Activated CD4-positive, alpha-beta memory T cell treated with anti-CD3 and anti-CD28 coated beads for 36 hours (primary cell): ENCODE measurements at regions not wholly inside any gene's neighbourhood (a gene's known extent, or its start where the extent isn't known, plus 50 kb on each side); places are given as distances from the start of the nearest gene placed in this dataset.
"Not testable (repeated sequence)": the region's sequence is repeated elsewhere in the genome, so short reads cannot be mapped to it uniquely, and the experiment has no call there.

Experiments used
- CTCF ChIA-PET: fragments of 350-600 bp; sonication (Branson Sonifier 250); formaldehyde crosslinking; loops from one replicate; lab custom pipeline; 2021; ENCODE audit warnings: antibody characterized with exemption, inconsistent platforms; lab: Charles Lee
- POLR2A ChIA-PET: fragments of 350-600 bp; sonication (Branson Sonifier 250); formaldehyde crosslinking; loops from one replicate; lab custom pipeline; 2021; ENCODE audit warnings: antibody characterized with exemption; lab: Charles Lee
- DNase-seq: peaks from one replicate; pipeline ENCODE4 v3.0.0-alpha.2; 2020
- H3K27ac Mint-ChIP-seq: one replicate; pipeline ENCODE4 v1.8.0; 2021; ENCODE audit warnings: mixed read lengths
- H3K27me3 Mint-ChIP-seq: one replicate; pipeline ENCODE4 v1.8.0; 2021; ENCODE audit warnings: mixed read lengths
- H3K36me3 Mint-ChIP-seq: one replicate; pipeline ENCODE4 v1.8.0; 2021; ENCODE audit warnings: mixed read lengths
- H3K4me1 Mint-ChIP-seq: one replicate; pipeline ENCODE4 v1.8.0; 2021; ENCODE audit warnings: low read depth, mixed read lengths
- H3K4me3 Mint-ChIP-seq: one replicate; pipeline ENCODE4 v1.8.0; 2021; ENCODE audit warnings: mild to moderate bottlenecking, mixed read lengths
- H3K9me3 Mint-ChIP-seq: one replicate; pipeline ENCODE4 v1.8.0; 2021; ENCODE audit warnings: mixed read lengths
- intact Hi-C: fragments of 100-400 bp; cut with micrococcal nuclease; formaldehyde crosslinking; loops from one replicate; pipeline ENCODE4 v1.15.1; 2023

GRCh38 chr7:56493196-56493595 lies 377.0 kb upstream of the NUPR2 start:
- Mint-ChIP-seq H3K27ac (no peak overlapping the region), H3K27me3 (no peaks in the 10 kb centered on the region), H3K4me1 (no peaks in the 10 kb centered on the region), H3K36me3 (peaks cover 3% of the 10 kb centered on the region), H3K4me3 (no peak overlapping the region), H3K9me3 (peaks cover 33% of the 10 kb centered on the region)
- ChIA-PET CTCF (no interaction called here), POLR2A (no interaction called here)
- no peak for DNase-seq
- intact Hi-C loops = no loop called here

DNA sequence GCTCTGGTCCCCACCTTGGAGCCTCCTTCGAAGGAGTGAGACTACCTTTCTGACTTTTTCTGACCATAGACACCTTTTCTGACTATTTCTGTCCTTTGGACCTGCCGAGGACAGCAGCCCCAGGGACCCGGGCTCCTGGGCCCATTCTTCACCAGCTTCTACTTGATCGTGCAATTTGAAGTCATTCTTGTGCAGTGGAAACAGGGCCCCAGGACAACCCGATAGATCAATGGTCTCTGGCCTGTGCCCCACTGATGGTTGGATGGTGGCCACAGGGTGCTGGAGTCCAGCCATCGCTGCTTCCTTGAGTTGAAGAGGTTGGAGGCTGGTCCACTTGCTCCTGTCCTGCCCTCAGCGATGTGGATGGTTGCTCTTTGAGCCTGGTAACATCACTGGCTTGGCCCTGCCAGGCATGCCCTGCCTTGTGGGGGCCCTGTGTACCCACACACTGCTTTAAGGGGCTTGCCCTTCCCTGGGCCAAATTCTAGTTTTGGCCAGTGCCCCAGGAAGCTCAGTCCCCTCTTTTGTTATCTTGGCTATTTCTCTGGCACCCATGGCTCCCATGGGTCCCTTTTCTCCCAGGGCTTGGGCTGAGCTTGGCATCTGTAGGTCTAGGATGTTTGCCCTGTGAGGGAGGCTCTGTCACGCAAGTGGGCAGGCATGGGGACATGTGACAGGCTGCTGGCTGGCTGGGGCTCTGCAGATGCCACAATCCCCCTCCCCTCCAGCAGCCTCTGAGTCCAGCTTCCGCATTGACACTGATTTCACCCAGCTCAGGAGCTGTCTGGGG lies 375.6 kb upstream of the NUPR2 start:
- CTCF ChIA-PET = no interaction called here
- Mint-ChIP-seq H3K9me3 (peaks cover 33% of the 10 kb centered on the region), H3K36me3 (peaks cover 3% of the 10 kb centered on the region), H3K27ac (no peak overlapping the region), H3K4me1 (no peaks in the 10 kb centered on the region), H3K4me3 (no peak overlapping the region), H3K27me3 (no peaks in the 10 kb centered on the region)
- POLR2A ChIA-PET = no interaction called here
- intact Hi-C loops = no loop called here
- DNase-seq = no peak

- no peak for DNase-seq
- CTCF ChIA-PET = no interaction called here
- H3K27ac Mint-ChIP-seq = no peak overlapping the region
- H3K9me3 Mint-ChIP-seq = peaks cover 73% of the 10 kb centered on the region
- intact Hi-C loops = no loop called here
- no peaks in the 10 kb centered on the region for H3K4me1 Mint-ChIP-seq
- POLR2A ChIA-PET = no interaction called here
- H3K4me3 Mint-ChIP-seq = no peak overlapping the region
- H3K36me3 Mint-ChIP-seq = peaks cover 5% of the 10 kb centered on the region
- no peaks in the 10 kb centered on the region for H3K27me3 Mint-ChIP-seq
Measured at GRCh38 chr7:56483861-56484550, 367.8 kb upstream of the NUPR2 start.

- ChIA-PET POLR2A (no interaction called here), CTCF (no interaction called here)
- H3K9me3 Mint-ChIP-seq = peaks cover 77% of the 10 kb centered on the region
- H3K27me3 Mint-ChIP-seq = no peaks in the 10 kb centered on the region
- H3K4me3 Mint-ChIP-seq = no peak overlapping the region
- DNase-seq = no peak
- no peak overlapping the region for H3K27ac Mint-ChIP-seq
- peaks cover 8% of the 10 kb centered on the region for H3K36me3 Mint-ChIP-seq
- no peaks in the 10 kb centered on the region for H3K4me1 Mint-ChIP-seq
- intact Hi-C loops = no loop called here
Measured at GRCh38 chr7:56483153-56483552, 366.9 kb upstream of the NUPR2 start.

GRCh38 chr7:56479748-56480147 lies 363.5 kb upstream of the NUPR2 start:
- H3K27ac Mint-ChIP-seq = no peak overlapping the region
- ChIA-PET POLR2A (no interaction called here), CTCF (no interaction called here)
- intact Hi-C loops = no loop called here
- no peaks in the 10 kb centered on the region for H3K4me1 Mint-ChIP-seq
- no peak overlapping the region for H3K4me3 Mint-ChIP-seq
- peaks cover 8% of the 10 kb centered on the region for H3K36me3 Mint-ChIP-seq
- no peaks in the 10 kb centered on the region for H3K27me3 Mint-ChIP-seq
- H3K9me3 Mint-ChIP-seq = peaks cover 87% of the 10 kb centered on the region
- DNase-seq = no peak

DNA sequence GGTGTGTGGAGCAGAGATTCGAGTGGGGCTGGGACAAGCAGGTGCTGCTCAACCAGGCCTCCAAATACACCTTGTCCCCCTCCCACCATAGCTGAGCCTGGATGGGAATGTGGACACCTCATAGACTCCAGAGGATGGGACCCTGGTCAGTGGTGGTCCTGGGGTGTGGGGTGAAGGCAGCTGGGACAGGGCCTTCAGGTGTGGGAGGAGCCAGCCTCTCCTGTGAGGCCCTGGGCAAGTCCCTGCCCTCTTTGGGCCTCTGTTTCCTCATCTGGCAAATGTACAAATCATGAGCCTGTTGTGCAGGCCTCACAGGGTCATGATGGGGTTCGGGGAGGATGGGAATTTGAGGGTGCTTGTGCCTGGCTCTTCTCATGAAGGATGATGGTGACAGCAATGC lies 362.9 kb upstream of the NUPR2 start:
- H3K4me3 Mint-ChIP-seq = no peak overlapping the region
- POLR2A ChIA-PET = no interaction called here
- H3K27ac Mint-ChIP-seq = no peak overlapping the region
- no peak for DNase-seq
- H3K27me3 Mint-ChIP-seq = no peaks in the 10 kb centered on the region
- H3K36me3 Mint-ChIP-seq = peaks cover 8% of the 10 kb centered on the region
- CTCF ChIA-PET = no interaction called here
- H3K4me1 Mint-ChIP-seq = no peaks in the 10 kb centered on the region
- intact Hi-C loops = no loop called here
- H3K9me3 Mint-ChIP-seq = peaks cover 85% of the 10 kb centered on the region

DNA sequence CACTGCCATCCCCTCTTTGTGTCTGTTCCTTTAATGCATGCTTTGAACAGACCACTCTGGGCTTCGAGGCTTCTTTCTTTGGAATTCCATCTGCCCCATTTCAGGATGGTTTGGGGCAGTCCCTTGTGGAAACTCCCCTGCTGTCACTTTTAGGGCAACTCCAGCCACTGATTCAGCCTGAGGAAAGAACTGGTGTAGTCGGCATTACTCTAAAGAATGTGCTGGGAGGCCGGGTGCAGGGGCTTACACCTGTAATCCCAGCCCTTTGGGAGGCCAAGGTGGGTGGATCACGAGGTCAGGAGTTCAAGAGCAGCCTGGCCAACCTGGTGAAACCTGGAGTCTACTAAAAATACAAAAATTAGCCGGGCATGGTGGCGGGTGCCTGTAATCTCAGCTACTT lies 358.1 kb upstream of the NUPR2 start:
- peaks cover 78% of the 10 kb centered on the region for H3K9me3 Mint-ChIP-seq

DNA sequence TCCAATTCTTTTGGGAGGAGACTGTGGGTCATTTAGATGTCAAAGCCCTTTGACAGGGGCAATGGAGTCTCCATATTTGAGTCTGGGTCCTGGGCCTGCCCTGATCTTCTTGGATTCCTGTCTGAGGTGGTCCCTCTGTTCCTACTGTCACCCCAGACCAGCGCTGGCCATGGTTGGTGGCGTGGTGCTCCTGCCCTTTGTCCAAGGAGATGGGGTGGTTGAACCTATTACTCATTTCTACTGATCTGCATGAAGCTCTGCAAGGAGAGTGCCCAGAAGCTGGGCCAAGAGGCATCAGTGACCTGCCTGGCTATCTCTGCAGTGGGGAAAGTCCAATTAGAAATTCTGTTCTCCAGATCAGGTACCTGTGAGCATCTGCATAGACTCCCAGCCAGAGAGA lies 355.6 kb upstream of the NUPR2 start:
- H3K36me3 Mint-ChIP-seq = peaks cover 7% of the 10 kb centered on the region
- H3K27ac Mint-ChIP-seq = no peak overlapping the region
- POLR2A ChIA-PET = no interaction called here
- intact Hi-C loops = no loop called here
- no peaks in the 10 kb centered on the region for H3K4me1 Mint-ChIP-seq
- no peak for DNase-seq
- CTCF ChIA-PET = no interaction called here
- H3K27me3 Mint-ChIP-seq = no peaks in the 10 kb centered on the region
- H3K9me3 Mint-ChIP-seq = peaks cover 74% of the 10 kb centered on the region
- no peak overlapping the region for H3K4me3 Mint-ChIP-seq

More for the DNA sequence above, 358.1 kb upstream of the NUPR2 start:
- DNase-seq = no peak
- POLR2A ChIA-PET = no interaction called here
- Mint-ChIP-seq H3K27me3 (no peaks in the 10 kb centered on the region), H3K27ac (no peak overlapping the region), H3K4me1 (no peaks in the 10 kb centered on the region), H3K4me3 (no peak overlapping the region), H3K36me3 (peaks cover 7% of the 10 kb centered on the region)
- intact Hi-C loops = no loop called here
- CTCF ChIA-PET = no interaction called here

DNA sequence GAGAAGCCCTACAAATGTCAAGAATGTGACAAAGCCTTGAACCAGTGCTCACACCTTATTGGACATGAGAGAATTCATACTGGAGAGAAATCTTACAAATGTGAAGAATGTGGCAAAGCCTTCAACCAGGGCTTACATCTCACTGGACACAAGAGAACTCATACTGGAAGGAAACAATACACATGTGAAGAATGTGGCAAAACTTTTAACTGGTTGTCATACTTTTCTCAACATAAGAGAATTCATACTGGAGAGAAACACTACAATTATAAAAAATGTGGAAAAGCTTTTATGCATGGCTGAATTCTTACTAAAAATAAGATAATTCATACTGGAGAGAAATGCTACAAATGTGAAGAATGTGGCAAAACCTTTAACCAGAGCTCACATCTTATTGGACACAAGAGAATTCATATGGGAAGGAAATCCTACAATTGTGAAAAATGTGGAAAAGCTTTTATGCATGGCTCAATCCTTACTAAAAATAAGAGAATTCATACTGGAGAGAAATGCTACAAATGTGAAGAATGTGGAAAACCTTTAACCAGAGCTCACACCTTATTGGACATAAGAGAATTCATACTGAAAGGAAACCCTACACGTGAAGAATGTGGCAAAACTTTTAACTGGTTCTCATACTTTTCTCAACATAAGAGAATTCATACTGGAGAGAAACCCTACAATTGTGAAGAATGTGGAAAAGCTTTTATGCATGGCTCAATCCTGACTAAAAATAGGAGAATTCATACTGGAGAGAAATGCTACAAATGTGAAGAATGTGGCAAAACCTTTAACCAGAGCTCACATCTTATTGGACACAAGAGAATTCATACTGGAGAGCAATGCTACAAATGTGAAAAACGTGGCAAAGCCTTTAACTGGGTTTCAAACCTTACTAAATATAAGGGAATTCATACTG lies 350.6 kb upstream of the NUPR2 start:
- CTCF ChIA-PET, H3K27ac Mint-ChIP-seq, H3K4me3 Mint-ChIP-seq, DNase-seq, H3K27me3 Mint-ChIP-seq, POLR2A ChIA-PET, intact Hi-C loops, H3K4me1 Mint-ChIP-seq: not testable (repeated sequence)
- Mint-ChIP-seq H3K36me3 (peaks cover 24% of the 10 kb centered on the region), H3K9me3 (peaks cover 81% of the 10 kb centered on the region)

GRCh38 chr7:56449762-56450161 lies 333.5 kb upstream of the NUPR2 start:
- Mint-ChIP-seq H3K4me3 (no peak overlapping the region), H3K36me3 (peaks cover 4% of the 10 kb centered on the region), H3K4me1 (no peaks in the 10 kb centered on the region), H3K9me3 (peaks cover 55% of the 10 kb centered on the region), H3K27me3 (no peaks in the 10 kb centered on the region), H3K27ac (no peak overlapping the region)
- ChIA-PET POLR2A (no interaction called here), CTCF (no interaction called here)
- no peak for DNase-seq
- intact Hi-C loops = no loop called here

DNA sequence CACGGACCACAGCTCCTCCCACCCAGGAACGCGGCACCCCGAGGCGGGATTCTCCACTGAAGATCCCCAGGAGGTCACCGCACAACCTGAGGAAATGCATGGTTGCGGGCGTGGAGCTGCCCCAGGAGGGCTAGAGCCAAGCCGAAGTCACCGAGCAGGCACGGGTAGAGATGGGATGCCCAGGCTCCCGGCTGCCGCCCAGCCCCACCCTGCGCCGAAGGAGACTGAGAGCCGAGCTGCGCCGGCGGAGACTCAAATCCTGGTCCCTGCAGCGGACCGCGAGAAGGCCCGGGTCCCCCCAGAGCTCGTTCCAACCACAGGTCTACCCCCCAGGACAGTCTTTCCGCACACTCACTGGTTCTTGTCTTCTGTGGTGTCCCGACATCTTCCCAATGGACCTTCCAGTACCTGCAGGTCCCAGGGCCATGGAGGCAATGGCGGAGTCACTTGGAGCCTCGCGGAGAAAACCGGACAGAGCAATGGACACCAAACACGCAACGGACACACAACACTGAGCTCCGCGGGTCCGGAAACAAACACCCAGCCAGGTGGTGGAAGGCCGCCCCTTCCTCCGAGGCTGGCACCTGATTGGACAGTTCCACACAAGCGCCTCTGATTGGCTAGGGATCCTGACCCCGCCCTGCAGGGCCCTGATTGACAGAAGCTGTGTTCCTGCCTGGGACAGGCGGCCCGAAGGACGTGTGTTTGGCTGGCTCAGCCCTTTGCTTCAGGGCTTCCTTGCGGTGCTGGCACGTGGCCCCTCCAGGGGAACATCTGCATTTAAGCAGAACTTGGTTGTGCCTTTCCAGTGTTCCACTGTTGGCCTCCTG lies 331.9 kb upstream of the NUPR2 start:
- no peak overlapping the region for H3K4me3 Mint-ChIP-seq
- intact Hi-C loops = no loop called here
- ChIA-PET CTCF (no interaction called here), POLR2A (no interaction called here)
- no peaks in the 10 kb centered on the region for H3K36me3 Mint-ChIP-seq
- no peak overlapping the region for H3K27ac Mint-ChIP-seq
- H3K9me3 Mint-ChIP-seq = peaks cover 52% of the 10 kb centered on the region
- no peaks in the 10 kb centered on the region for H3K27me3 Mint-ChIP-seq
- no peaks in the 10 kb centered on the region for H3K4me1 Mint-ChIP-seq
- DNase-seq = no peak
